NCI-H2107 treated with DMSO at 0.1 percent for 48 hours (cell line): ENCODE measurements at regions not wholly inside any gene's neighbourhood (a gene's known extent, or its start where the extent isn't known, plus 50 kb on each side); places are given as distances from the start of the nearest gene placed in this dataset.

Source experiments
- DNase-seq: peaks from one replicate; lab custom pipeline; 2025; ENCODE audit not compliant: unreplicated experiment; lab: John Stamatoyannopoulos, UW

DNA sequence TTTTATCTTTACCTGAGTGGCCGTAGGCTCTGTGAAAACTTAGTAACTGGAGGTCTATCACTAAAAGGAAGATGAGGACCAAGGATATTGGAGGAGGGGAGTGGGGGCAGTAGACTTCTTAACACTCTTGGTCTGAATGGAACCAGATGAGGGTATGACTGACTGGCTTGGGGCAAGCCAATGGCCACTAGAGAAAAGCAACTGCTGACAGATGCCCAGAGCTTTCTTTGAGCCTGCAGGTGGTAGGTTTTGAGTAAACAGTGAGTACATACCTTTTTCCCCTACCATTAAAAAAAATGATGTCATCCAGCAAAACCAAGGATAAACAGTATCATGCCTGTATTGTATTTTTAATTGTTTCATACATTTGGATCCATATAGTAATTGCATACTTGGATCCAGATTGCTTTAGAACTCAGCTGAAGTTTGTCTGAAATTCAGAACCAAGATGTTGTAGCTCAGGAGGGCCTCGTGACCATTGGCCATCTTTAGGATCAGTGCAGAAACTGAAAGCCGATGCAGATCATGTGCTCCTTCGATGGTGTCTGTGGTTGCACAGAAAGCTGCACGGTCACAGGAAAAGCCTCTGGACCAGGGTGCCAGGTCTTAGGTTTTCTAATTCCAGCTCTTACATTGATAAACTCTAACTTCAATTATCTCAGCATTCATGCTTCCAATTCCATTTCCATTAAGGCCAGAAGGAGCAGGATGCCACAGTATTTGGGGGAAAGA lies 131.0 kb downstream of the PDGFRA start:
- DNase-seq, result no peak

DNA sequence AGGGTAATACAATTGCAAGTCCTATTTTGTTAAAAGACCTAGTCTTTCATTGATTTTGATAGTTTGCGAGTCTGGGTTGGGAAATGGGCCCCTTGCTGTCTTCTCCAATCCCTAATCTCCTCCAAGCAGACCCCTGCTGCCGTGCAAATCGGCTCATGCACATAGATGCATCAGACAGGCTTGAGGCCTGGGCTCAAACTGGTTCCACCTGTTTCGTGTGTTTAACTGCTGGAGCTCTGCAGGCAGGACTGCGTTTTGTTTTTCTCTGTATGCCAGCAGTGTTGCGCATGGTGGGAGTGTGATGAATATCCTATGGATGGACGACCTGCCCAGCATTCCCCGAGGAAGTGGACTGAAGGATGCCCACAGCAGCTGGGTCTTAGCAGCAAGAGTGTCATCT lies 133.9 kb downstream of the PDGFRA start:
- DNase-seq, result no peak

DNA sequence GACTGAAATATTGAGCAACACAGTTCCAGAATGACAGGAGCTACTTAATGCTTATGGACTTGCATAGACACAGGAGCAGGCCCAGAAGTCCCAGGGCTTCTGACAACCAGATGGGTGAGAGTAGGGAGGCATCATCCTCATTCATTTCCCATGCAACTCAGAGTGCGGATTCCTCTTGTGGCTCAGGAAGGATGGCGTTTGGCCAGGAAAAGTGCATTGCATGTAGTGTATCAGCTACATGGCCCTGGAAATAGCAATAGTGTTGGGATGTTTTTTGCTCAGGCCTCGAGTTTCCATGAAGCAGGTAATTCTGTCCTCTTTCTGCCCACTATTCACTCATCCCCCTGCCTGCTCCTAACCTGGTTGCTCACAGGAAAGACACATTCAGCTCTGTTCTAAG lies 136.6 kb downstream of the PDGFRA start:
- no peak for DNase-seq

DNA sequence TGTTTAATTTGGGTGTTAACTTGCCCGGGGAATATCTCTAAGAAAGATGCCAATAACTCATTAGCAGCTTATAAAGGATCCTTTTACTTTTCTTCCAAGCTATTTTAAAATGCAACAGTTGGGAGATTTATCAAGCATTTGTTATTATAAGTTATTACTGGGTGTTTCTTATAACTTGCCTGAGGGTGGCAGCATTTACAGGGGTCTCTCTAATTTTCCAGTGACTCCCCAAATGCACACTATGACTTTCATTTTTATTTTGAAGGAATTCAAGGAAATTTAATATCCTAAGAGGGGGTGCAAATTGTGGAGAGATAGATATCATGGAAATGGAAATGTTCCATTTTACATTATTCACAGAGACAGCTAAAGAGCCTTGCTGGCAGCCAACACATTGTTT lies 138.0 kb downstream of the PDGFRA start:
- no peak for DNase-seq

DNA sequence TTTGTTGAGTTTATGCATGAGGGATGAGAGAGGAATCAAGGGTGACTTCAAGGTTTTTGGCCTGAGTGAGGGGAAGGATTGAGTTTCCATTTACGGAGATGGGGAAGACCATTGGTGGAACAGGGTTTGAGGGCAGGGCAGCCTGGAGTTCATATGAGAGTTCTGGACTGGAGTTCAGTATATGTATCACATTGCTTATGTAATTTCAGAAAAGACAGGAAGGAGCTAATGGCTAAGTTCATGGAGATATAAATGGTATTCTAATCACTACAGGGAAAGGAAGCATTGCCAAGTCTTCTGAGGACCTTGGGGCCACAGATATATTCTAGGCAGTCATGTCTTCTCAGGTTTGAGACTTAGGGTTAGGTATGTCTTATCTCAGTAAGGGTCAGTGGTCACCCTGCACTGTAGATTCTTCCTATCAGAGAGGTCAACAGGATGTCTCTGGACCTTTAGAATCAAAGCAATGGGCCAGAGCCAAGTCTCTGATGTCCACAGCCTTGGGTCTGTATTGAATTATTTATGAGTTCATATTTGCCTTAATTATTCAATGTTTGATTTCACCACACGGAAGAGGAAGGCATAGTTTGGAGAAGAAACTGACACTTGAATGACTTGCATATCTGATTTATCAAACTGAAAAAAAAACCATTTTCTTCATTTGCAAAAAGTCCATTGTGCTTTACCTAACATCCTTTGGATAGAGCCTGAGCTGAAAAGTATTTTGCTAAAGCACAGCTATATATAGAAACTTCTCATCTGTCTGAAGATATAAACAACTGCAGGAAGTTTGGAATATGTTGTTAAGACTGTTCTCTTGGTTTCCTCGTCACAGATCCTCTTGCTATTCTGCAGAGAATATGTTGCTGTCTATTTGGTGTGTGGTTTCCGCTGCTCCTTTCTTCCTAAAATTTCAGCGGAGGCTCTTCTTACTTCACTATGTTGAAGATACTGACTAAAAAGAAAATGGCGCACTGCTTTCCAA lies 139.5 kb downstream of the PDGFRA start:
- DNase-seq, result no peak

DNA sequence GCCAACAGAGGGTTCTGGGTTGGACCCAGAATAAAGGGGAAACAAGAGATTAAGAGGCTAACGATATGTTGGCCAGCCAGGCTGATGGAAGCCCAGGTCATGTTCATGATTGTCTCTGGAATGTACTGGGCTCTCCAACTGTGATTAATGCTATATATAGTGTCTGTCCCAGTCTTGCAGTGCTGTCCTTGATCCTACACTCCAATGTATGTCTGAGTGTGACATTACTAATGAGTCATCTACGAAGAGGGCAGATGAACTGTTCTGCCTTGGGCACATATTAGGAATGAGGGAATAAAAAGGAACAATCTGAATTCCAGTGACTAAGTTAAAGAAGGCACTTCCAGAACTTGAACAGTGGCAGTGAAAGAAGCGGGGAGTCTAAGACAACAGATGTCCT lies 142.1 kb downstream of the PDGFRA start:
- no peak for DNase-seq

DNA sequence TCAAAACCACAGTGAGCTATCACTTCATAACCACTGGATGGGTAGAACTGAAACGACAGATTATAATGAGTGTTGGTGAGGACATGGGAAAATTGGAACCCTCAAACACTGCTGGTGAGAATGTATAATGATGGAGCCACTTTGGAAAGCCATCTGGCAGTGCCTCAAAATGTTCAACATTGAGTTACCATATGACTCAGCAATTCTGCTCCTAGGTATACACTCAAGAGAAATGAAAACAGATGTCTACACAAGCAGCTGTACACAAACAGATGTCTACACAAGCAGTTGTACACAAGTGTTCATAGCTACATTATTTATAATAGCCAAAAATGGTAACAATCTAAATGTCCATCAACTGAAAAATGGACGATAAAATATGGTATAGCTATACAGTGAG lies 143.9 kb downstream of the PDGFRA start:
- no peak for DNase-seq

DNA sequence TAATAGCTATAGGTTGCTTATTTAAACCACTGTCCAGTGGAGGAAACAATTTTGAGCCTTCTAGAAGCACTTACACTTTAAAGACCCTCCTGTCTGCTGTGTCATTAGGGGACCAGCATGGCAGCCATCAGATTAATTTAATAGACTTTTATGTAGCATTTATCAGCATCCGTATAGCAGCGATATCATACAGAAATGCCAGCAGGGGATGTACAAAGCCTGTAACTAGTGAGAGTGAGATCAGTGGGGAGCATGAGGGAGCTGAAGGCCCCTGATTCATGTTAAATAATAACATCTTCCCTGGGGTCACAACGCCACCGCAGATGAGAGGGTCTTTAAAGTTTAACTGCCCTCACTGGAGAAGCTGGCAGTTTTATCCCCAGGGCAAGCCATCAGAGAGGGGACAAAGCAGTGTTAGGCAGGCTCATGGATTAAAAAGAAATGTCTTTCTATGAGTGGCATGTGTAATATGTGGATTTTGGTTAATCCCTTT lies 144.7 kb downstream of the PDGFRA start:
- DNase-seq, result no peak

DNA sequence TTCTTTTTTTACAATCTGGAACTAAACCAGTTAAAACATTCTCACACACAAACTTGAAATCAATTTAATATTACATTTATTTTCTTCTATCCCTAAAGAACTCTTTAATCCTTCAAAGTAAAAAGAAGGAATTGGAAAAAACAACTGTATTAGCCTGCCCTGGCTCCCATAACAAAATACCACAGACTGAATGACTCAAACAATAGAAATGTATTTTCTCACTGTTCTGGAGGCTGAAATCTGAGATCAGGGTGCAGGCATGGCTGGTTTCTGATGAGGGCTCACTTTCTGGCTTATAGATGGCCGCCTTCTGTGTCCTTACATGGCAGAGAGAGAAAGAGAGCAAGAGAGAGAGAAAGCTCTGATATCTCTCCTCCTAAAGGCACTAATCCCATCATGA lies 149.4 kb downstream of the PDGFRA start:
- DNase-seq, result no peak

DNA sequence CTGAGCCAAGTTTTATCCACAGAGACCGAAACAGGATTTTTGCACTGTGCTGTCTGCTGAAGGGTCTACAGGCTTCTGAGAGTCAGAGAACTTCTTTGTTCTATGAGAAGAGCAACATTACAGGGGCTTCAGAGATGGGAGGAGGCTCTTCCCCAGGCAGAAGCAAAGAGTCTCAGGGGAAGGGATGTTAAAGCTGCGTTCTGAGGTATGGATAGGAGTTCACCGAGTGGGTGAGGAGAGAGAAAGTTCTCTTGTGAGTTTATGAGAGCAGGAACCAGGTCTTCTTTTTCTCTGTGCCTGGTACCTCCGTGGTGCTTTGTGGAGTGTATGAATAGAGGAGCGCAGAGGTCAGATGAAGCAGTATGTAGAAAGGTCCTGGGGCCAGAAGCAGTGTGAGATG lies 155.1 kb downstream of the PDGFRA start:
- DNase-seq, result no peak

DNA sequence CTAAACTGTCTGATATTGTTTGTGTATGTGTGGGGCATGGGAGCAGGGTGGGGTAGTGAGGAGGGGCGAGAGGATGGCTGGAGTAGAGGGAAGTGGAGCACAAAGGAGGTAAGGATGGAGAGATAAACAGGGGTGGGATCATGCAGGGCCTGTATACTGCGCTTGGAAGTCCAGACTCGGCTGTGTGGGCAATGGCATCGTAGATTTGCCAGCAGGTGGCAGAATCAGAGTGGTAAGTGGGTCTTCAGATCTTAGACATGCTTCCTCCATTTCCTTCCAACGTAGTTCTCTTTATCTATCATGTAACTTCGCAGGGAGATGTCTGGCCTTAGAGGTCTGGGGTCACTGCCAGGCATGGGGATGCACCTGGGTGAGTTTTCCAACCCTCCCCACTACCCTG lies 155.5 kb downstream of the PDGFRA start:
- peak; percentile 10 for DNase-seq

DNA sequence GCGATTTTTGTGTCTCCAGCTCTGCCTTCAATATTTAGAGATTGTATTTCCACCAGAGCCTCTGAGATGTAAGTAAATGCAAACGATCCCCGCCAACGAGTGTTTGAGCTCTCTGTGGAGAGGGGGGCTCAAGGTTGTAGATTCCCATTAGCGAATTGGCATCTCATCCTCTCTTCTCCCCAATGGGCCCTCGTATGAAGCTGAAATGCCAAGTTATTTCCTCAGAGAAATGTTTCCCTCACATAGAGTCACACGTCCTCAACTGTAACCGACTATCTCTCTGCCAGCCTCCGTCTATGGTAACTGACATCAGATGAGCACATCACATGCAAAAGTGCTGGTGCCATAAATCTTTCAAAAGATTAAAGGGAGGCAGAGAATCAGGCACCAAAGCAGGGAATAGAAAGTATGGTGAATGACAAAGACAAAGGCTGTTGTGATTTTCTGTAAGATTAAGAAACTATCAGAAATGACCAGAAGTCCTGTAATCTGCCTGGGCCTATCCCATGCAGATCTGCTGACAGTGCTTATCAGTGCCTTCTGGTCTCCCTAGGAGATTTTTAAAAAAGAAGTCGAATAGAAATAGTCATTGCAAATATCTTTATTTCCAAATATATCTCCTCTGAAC lies 157.1 kb downstream of the PDGFRA start:
- no peak for DNase-seq

DNA sequence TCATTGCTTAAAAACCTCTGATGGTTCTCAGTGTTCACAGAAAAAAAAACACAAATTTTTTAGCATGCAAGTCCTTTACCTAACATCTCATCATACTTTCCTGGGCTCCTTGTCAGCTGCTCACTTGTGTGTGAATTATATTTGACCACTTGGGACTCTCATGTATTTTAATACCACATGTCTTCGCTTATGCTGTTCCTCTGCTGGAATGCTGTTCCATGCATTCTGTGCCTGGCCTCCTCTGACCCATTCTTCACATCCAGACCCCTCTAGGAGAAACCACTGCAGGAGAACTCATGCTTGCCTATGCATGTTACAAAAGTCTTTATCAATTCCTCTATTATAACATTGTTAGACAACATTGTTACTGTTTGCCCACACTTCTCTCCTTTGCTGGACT lies 157.6 kb downstream of the PDGFRA start:
- DNase-seq, result no peak

DNA sequence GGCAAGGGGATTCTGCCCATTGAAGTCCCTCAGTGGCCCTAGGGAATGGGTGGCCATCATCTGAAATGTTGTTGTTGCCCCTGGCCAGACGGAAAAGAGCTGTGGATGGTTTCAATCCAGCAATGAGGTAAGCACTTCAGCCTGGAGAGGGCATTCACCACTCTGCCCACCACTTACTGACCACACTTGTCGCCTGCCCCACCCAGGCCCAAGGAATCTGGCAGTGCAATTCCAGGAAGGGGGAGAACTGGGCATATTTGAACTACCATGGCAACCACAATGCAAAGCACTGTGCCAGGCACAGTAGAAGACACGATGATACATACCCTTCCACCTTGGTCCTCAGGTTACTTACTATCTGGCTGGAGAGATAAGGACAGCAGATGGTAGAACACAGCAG lies 161.6 kb downstream of the PDGFRA start:
- DNase-seq, result no peak

DNA sequence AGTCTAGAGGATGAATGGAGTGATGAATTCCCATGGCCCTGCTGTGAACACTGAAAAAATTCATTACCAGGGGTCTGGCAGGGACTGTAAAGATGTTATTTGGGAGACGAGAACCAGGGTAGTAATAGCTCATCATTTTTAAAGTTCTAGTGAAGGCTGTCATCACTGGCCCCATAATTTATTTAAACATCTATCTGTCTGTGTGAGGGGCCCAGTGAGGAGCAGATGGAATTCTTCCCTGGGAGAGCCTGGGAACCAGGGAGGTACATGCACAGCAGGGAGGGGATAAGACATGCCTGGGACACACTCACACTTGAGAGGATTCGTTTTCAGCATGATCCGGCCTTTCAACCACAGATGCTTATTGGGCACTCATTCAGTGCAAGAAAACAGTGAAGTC lies 162.0 kb downstream of the PDGFRA start:
- DNase-seq, result no peak

DNA sequence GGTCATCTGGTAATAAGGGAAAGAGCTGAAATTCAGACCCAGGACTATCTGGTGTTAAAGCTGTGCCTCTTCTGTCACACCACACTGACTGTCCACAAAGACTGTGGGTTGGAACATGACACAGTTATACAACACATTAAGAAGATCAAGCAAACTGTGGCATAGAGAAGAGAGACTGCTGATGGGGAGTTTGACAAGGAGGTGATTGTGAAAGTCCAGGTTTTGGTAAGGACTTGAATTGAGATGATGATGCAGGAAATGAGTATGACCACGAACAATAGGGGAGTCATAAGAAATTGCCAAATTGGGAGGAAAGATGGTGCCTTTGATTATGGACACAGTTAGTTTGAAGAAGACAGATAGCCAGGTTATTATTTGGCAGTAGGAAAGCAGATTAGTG lies 163.4 kb downstream of the PDGFRA start:
- DNase-seq, result no peak

DNA sequence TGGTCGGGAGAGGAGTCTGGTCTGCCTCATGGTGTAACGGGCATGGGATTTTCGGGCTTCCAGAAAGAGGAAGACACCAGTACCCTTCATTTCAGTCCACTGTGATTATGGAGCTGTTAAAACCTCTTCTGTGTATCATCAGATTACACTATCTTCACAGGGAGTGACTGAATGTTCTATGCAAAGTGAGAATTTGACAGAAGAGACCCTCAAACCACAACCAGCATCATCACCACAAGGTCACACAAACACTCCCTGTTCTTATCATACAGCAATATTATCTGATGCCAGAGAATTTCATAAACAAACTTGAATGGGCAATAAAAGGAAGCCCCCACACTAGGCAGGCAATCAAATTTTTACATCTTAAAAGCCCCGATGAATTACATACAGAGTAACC lies 164.2 kb downstream of the PDGFRA start:
- no peak for DNase-seq

DNA sequence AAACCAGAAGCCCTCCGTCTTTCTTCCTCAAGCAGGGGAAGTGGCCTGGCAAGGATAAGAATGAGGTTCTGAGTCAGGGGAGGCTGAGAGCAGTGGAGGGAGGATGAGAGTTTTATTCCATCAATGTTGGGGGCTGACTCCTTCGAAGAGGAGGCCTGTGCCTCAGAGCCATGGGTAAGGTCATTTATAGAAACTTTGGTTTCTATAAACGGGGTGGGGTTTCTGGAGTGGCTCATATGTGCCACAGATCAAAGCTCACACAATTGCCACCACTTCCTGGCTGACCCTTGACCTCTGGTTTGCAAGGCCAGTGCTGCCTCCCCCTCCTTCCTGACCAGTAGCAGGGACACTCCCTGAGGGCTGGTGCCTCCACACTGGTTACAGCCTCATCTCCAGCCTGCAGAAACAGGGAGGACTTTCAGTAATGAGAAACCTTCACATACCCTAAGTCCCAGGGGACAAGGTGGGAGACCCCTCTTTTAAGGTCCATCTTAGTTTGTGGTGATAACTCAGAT lies 166.0 kb downstream of the PDGFRA start:
- DNase-seq, result no peak

DNA sequence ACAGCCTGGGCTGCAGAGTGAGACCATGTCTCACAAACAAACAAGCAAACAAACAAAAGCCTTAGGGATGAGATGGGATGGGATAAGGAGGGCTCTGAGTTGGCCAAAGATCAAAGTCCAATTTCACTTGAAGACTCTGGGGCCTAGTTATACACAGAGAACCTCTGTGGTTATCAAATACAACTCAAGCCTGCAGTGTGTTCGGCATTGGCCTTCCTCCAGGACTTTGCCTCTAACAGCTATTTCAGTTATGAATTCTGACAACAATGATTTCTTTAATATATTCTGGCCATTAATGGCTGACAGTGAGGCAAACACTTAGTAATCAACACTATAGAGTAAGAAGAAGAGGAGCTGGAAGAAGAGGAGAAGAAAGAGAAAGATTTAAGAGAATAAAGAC lies 171.1 kb downstream of the PDGFRA start:
- no peak for DNase-seq

DNA sequence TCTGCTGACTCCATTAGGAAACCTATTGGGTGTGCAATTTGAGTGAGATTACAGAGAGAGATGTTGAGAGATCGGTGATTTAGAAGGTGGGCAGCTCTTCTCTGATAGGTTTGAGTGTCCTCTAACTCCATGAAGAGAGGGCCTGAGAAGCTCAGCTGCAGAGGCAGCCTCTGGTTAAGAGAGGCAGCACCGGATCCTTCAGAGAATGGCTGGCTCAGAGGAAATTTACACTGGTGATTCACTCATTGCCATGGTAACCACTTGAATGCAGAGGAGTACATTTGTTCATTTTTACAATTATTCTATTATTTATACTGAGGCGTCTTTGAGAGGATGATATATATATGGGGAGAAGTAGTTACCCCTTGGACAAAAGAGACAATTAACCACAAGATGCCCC lies 171.7 kb downstream of the PDGFRA start:
- no peak for DNase-seq

DNA sequence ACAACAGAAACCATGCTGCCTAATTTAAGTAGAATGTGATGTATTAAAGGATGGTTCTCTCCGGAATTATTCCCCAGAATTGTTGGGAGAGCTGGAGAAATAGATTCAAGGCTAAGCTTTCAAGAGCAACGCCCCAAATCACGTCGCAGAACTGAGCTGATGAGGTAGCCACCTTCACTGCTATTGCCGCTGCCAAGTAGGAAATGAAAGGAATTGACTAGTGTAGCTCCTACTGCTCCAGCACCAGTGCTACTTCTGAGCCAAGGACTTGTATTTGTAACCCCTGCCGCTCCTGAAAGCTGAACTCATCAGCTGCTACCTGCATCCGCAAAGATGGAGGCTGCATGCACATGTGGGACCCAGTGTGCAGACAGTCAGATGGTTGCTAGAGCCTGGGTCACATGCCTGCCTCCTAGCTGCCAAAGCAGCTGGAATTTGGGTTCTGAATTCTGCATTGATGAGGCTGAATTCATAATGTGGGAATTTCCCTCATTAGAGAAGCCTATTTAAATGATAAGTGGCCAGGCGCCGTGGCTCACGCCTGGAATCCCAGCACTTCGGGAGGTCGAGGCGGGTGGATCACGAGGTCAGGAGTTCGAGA lies 173.9 kb downstream of the PDGFRA start:
- DNase-seq, result no peak
